HG03159 (cell line): ENCODE measurements at regions not wholly inside any gene's neighbourhood (a gene's known extent, or its start where the extent isn't known, plus 50 kb on each side); places are given as distances from the start of the nearest gene placed in this dataset.

ENCODE experiments used
- ATAC-seq: cut with Tn5 transposase; IDR thresholded peaks from one replicate; pipeline ENCODE4 v1.9.1; 2021; ENCODE audit warnings: mild to moderate bottlenecking, moderate library complexity; ENCODE audit not compliant: unreplicated experiment

- ATAC-seq: no peak
Observed at GRCh38 chr10:36087006-36088005, 445.2 kb upstream of the FZD8 start.

- ATAC-seq: no peak
Observed at GRCh38 chr10:36075196-36075595, 433.1 kb upstream of the FZD8 start.

- ATAC-seq: no peak
Observed at GRCh38 chr10:36073796-36074345, 431.8 kb upstream of the FZD8 start.

GRCh38 chr10:36068542-36068941 is 426.4 kb upstream of the FZD8 start:
- ATAC-seq: no peak

- ATAC-seq: no peak
Observed at GRCh38 chr10:36067748-36068147, 425.7 kb upstream of the FZD8 start.

GRCh38 chr10:36066850-36067249 is 424.8 kb upstream of the FZD8 start:
- no peak for ATAC-seq

GRCh38 chr10:36066102-36066501 is 424.0 kb upstream of the FZD8 start:
- no peak for ATAC-seq

- ATAC-seq: no peak
Observed at GRCh38 chr10:36063396-36063795, 421.3 kb upstream of the FZD8 start.

- no peak for ATAC-seq
Observed at GRCh38 chr10:36057731-36058130, 415.6 kb upstream of the FZD8 start.

GRCh38 chr10:36057180-36057579 is 415.1 kb upstream of the FZD8 start:
- ATAC-seq: no peak

- no peak for ATAC-seq
Observed at GRCh38 chr10:36053775-36054174, 411.7 kb upstream of the FZD8 start.

- ATAC-seq: no peak
Observed at GRCh38 chr10:36053271-36053670, 411.2 kb upstream of the FZD8 start.

- no peak for ATAC-seq
Observed at GRCh38 chr10:36051500-36051991, 409.4 kb upstream of the FZD8 start.

- no peak for ATAC-seq
Observed at GRCh38 chr10:36050763-36051499, 408.8 kb upstream of the FZD8 start.

- no peak for ATAC-seq
Observed at GRCh38 chr10:36048780-36049179, 406.7 kb upstream of the FZD8 start.

GRCh38 chr10:36048236-36048635 is 406.1 kb upstream of the FZD8 start:
- ATAC-seq: no peak

GRCh38 chr10:36042135-36042534 is 400.0 kb upstream of the FZD8 start:
- no peak for ATAC-seq

- no peak for ATAC-seq
Observed at GRCh38 chr10:36038316-36038955, 396.3 kb upstream of the FZD8 start.

GRCh38 chr10:36036137-36036536 is 394.0 kb upstream of the FZD8 start:
- ATAC-seq: no peak

- ATAC-seq: no peak
Observed at GRCh38 chr10:36033808-36034207, 391.7 kb upstream of the FZD8 start.

- no peak for ATAC-seq
Observed at GRCh38 chr10:36030516-36030915, 388.4 kb upstream of the FZD8 start.
